WTC11 (cell line): ENCODE measurements at regions not wholly inside any gene's neighbourhood (a gene's known extent, or its start where the extent isn't known, plus 50 kb on each side); places are given as distances from the start of the nearest gene placed in this dataset.

ENCODE experiments used
- CREM ChIP-seq: sonication (generic); formaldehyde crosslinking; IDR thresholded peaks from 2 replicates; pipeline ENCODE4 v1.8.1; 2022; ENCODE audit warnings: mild to moderate bottlenecking, missing genetic modification reagents, moderate library complexity
- TCF7 ChIP-seq: sonication (generic); formaldehyde crosslinking; IDR thresholded peaks from 2 replicates; pipeline ENCODE4 v1.8.0; 2022; ENCODE audit warnings: mild to moderate bottlenecking, low read depth, missing genetic modification reagents, moderate library complexity
- ZNF138 ChIP-seq: sonication (generic); formaldehyde crosslinking; conservative IDR thresholded peaks from 2 replicates; pipeline ENCODE4 v1.8.1; 2022; ENCODE audit warnings: mild to moderate bottlenecking, moderate library complexity, missing genetic modification reagents
- TF ChIP-seq, protein P1 (sequence below): fragments of 200-600 bp; IDR thresholded peaks from 2 replicates; pipeline ENCODE4 v1.8.0; 2022; ENCODE audit warnings: antibody characterized with exemption
- TF ChIP-seq, protein P2 (sequence below): sonication (generic); formaldehyde crosslinking; IDR thresholded peaks from 2 replicates; pipeline ENCODE4 v1.8.1; 2022; ENCODE audit warnings: low read depth, missing genetic modification reagents, borderline replicate concordance
- TF ChIP-seq, protein P3 (sequence below): sonication (generic); formaldehyde crosslinking; IDR thresholded peaks from 2 replicates; pipeline ENCODE4 v1.8.1; 2023; ENCODE audit warnings: mild to moderate bottlenecking, moderate library complexity, missing genetic modification reagents
- TF ChIP-seq, protein P4 (sequence below): sonication (generic); formaldehyde crosslinking; IDR thresholded peaks from 2 replicates; pipeline ENCODE4 v1.8.0; 2022; ENCODE audit warnings: mild to moderate bottlenecking, missing genetic modification reagents
- TF ChIP-seq, protein P5 (sequence below): sonication (generic); formaldehyde crosslinking; IDR thresholded peaks from 2 replicates; pipeline ENCODE4 v1.8.1; 2023; ENCODE audit warnings: mild to moderate bottlenecking, missing genetic modification reagents
- TF ChIP-seq, protein P6 (sequence below): sonication (generic); formaldehyde crosslinking; conservative IDR thresholded peaks from 2 replicates; pipeline ENCODE4 v1.8.1; 2023; ENCODE audit warnings: mild to moderate bottlenecking, low read depth, missing genetic modification reagents, moderate library complexity

DNA sequence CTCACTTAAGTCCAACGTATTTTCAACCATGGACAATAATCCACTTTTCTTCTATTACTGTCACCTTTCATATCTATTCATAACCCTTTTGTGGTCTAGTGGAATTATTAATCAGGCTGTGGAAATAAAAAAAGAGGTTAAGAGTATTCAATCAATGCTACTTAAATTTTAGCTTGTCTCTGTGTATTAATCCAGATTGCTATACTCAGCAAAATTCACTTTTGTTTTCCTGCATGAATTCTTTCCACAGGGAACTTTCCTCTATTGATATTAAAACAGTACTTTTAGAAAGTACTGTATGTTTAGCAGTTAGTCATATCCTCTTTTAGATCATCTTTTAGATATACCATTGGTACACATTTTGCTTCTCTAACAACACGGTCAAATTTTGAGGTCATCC is 1033.0 kb upstream of the ADGRL2 start:
- TF ChIP-seq, protein P1, sequence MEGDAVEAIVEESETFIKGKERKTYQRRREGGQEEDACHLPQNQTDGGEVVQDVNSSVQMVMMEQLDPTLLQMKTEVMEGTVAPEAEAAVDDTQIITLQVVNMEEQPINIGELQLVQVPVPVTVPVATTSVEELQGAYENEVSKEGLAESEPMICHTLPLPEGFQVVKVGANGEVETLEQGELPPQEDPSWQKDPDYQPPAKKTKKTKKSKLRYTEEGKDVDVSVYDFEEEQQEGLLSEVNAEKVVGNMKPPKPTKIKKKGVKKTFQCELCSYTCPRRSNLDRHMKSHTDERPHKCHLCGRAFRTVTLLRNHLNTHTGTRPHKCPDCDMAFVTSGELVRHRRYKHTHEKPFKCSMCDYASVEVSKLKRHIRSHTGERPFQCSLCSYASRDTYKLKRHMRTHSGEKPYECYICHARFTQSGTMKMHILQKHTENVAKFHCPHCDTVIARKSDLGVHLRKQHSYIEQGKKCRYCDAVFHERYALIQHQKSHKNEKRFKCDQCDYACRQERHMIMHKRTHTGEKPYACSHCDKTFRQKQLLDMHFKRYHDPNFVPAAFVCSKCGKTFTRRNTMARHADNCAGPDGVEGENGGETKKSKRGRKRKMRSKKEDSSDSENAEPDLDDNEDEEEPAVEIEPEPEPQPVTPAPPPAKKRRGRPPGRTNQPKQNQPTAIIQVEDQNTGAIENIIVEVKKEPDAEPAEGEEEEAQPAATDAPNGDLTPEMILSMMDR, result no peak
- TF ChIP-seq, protein P2, sequence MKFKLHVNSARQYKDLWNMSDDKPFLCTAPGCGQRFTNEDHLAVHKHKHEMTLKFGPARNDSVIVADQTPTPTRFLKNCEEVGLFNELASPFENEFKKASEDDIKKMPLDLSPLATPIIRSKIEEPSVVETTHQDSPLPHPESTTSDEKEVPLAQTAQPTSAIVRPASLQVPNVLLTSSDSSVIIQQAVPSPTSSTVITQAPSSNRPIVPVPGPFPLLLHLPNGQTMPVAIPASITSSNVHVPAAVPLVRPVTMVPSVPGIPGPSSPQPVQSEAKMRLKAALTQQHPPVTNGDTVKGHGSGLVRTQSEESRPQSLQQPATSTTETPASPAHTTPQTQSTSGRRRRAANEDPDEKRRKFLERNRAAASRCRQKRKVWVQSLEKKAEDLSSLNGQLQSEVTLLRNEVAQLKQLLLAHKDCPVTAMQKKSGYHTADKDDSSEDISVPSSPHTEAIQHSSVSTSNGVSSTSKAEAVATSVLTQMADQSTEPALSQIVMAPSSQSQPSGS, result no peak
- no peak for TF ChIP-seq ZNF138 (CRISPR knock-in tag)
- TF ChIP-seq, protein P3, sequence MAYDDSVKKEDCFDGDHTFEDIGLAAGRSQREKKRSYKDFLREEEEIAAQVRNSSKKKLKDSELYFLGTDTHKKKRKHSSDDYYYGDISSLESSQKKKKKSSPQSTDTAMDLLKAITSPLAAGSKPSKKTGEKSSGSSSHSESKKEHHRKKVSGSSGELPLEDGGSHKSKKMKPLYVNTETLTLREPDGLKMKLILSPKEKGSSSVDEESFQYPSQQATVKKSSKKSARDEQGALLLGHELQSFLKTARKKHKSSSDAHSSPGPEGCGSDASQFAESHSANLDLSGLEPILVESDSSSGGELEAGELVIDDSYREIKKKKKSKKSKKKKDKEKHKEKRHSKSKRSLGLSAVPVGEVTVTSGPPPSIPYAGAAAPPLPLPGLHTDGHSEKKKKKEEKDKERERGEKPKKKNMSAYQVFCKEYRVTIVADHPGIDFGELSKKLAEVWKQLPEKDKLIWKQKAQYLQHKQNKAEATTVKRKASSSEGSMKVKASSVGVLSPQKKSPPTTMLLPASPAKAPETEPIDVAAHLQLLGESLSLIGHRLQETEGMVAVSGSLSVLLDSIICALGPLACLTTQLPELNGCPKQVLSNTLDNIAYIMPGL (CRISPR knock-in tag), result no peak
- TF ChIP-seq, protein P4, sequence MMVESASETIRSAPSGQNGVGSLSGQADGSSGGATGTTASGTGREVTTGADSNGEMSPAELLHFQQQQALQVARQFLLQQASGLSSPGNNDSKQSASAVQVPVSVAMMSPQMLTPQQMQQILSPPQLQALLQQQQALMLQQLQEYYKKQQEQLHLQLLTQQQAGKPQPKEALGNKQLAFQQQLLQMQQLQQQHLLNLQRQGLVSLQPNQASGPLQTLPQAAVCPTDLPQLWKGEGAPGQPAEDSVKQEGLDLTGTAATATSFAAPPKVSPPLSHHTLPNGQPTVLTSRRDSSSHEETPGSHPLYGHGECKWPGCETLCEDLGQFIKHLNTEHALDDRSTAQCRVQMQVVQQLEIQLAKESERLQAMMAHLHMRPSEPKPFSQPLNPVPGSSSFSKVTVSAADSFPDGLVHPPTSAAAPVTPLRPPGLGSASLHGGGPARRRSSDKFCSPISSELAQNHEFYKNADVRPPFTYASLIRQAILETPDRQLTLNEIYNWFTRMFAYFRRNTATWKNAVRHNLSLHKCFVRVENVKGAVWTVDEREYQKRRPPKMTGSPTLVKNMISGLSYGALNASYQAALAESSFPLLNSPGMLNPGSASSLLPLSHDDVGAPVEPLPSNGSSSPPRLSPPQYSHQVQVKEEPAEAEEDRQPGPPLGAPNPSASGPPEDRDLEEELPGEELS (CRISPR knock-in tag), result no peak
- no peak for TF ChIP-seq CREM
- TF ChIP-seq, protein P5, sequence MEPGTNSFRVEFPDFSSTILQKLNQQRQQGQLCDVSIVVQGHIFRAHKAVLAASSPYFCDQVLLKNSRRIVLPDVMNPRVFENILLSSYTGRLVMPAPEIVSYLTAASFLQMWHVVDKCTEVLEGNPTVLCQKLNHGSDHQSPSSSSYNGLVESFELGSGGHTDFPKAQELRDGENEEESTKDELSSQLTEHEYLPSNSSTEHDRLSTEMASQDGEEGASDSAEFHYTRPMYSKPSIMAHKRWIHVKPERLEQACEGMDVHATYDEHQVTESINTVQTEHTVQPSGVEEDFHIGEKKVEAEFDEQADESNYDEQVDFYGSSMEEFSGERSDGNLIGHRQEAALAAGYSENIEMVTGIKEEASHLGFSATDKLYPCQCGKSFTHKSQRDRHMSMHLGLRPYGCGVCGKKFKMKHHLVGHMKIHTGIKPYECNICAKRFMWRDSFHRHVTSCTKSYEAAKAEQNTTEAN (CRISPR knock-in tag), result no peak
- TF ChIP-seq TCF7 (CRISPR knock-in tag), result no peak
- TF ChIP-seq, protein P6, sequence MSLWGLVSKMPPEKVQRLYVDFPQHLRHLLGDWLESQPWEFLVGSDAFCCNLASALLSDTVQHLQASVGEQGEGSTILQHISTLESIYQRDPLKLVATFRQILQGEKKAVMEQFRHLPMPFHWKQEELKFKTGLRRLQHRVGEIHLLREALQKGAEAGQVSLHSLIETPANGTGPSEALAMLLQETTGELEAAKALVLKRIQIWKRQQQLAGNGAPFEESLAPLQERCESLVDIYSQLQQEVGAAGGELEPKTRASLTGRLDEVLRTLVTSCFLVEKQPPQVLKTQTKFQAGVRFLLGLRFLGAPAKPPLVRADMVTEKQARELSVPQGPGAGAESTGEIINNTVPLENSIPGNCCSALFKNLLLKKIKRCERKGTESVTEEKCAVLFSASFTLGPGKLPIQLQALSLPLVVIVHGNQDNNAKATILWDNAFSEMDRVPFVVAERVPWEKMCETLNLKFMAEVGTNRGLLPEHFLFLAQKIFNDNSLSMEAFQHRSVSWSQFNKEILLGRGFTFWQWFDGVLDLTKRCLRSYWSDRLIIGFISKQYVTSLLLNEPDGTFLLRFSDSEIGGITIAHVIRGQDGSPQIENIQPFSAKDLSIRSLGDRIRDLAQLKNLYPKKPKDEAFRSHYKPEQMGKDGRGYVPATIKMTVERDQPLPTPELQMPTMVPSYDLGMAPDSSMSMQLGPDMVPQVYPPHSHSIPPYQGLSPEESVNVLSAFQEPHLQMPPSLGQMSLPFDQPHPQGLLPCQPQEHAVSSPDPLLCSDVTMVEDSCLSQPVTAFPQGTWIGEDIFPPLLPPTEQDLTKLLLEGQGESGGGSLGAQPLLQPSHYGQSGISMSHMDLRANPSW, result no peak
